ENCODE measurements at regions not wholly inside any gene's neighbourhood (a gene's known extent, or its start where the extent isn't known, plus 50 kb on each side); places are given as distances from the start of the nearest gene placed in this dataset.

DNA sequence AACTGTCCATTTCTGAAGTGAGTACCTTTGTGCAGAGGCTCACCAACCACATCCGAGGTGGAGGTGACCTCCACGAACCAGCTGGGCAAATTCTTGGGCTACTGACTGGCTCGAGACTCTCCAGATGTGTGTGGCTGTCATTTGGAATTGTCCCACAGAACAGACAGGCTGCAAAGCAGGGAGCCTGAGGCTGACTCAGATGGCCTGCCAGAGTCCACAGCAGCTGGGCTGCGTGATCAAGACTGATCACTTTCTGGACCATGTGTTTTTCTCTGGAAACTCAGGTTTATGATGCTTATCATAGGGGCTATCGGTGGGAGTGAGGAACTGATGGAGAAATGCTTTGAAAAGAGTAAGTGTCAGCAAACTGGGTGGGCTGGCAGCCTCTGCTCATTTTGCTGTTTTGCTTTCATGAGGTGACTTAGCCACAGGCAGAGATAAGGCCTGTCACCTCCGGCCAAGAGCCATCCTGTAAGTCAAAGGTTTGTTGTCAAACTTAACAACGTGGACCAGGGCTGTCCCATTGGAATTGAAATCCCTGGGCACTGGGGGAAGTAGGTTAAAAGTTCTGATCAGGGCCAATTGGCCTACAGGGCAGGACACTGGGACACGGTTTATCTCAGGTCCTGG lies 120.4 kb downstream of the LIPG start:
- no peak for TF ChIP-seq CTCF (IDR thresholded peaks at IDR 0.05 in 8 of 11, conservative IDR thresholded peaks at IDR 0.05 in 3 of 11)
- TF ChIP-seq POLR2A (IDR thresholded peaks at IDR 0.05): no peak
- no peak for TF ChIP-seq POLR2AphosphoS5 (IDR thresholded peaks at IDR 0.05)

Measured in spleen (tissue), 7 donors.